ENCODE measurements at regions not wholly inside any gene's neighbourhood (a gene's known extent, or its start where the extent isn't known, plus 50 kb on each side); places are given as distances from the start of the nearest gene placed in this dataset.
"Not testable (repeated sequence)": the region's sequence is repeated elsewhere in the genome, so short reads cannot be mapped to it uniquely, and the experiment has no call there.

DNA sequence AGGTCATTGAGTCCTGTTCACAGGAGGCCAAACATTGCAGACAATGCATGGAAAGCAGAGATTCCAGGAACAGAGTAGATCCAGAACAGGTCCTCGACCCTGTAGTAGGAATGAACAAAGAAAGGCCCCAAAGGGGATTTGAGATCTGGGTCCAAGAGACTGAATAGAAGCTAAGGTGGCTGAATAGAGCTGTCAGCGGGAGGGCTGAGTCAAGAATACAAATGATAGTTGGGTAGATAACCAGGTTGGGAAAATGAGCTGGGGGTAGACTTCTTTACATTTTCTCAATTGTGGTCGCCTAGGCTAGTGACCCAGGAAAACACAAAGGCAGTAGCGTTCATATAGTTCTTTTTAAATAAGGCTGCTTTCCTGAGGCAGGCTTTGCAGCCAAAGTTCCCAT is 103.4 kb upstream of the ELMO1 start:
- DNase-seq (ENCODE audit: low read depth): no peak
- TF ChIP-seq, protein P1, sequence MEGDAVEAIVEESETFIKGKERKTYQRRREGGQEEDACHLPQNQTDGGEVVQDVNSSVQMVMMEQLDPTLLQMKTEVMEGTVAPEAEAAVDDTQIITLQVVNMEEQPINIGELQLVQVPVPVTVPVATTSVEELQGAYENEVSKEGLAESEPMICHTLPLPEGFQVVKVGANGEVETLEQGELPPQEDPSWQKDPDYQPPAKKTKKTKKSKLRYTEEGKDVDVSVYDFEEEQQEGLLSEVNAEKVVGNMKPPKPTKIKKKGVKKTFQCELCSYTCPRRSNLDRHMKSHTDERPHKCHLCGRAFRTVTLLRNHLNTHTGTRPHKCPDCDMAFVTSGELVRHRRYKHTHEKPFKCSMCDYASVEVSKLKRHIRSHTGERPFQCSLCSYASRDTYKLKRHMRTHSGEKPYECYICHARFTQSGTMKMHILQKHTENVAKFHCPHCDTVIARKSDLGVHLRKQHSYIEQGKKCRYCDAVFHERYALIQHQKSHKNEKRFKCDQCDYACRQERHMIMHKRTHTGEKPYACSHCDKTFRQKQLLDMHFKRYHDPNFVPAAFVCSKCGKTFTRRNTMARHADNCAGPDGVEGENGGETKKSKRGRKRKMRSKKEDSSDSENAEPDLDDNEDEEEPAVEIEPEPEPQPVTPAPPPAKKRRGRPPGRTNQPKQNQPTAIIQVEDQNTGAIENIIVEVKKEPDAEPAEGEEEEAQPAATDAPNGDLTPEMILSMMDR (conservative IDR thresholded peaks at IDR 0.05; ENCODE audit: low read depth, low read length): no peak

DNA sequence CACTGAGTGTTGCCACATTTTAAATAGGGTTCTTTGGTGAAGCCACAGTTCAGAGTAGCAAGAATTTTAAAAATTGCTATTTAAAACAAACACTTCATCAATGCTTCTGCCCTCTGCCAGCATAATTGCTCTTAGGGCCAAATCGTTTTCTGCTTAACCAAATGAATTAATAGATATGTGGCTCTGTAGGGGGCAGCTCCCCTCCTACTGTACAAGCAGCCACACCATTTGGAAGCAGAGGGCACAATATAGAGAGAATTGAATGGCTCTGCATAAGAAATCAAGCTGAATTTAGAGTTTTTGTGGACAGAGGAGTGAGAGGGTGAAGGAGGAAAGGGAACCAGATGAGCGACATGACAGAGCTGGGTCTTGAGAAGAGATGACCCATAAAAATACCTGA is 103.8 kb upstream of the ELMO1 start:
- DNase-seq (ENCODE audit: low read depth); H3K4me3 ChIP-seq (ENCODE audit: low read depth, low read length): not testable (repeated sequence)

More for the DNA sequence above, 103.4 kb upstream of the ELMO1 start:
- no peak overlapping the region for H3K4me3 ChIP-seq (ENCODE audit: low read depth, low read length)

DNA sequence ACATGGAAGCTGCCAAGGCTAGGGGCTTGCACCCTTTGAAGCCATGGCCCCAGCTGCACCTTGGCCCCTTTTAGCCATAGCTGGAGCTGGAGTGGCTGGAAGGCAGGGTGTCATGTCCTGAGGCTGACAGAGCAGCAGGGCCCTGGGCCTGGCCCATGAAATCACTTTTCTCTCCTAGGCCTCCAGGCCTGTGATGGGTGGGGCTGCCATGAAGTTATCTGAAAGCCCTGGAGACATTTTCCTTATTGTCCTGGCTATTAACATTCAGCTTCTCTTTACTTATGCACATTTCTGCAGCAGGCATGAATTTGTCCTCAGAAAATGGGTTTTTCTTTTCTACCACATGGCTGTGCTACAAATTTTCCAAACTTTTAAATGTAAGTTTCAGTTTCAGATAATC is 106.9 kb upstream of the ELMO1 start:
- DNase-seq (ENCODE audit: low read depth): no peak
- TF ChIP-seq, protein P1 (conservative IDR thresholded peaks at IDR 0.05; ENCODE audit: low read depth, low read length): no peak
- no peak overlapping the region for H3K4me3 ChIP-seq (ENCODE audit: low read depth, low read length)

DNA sequence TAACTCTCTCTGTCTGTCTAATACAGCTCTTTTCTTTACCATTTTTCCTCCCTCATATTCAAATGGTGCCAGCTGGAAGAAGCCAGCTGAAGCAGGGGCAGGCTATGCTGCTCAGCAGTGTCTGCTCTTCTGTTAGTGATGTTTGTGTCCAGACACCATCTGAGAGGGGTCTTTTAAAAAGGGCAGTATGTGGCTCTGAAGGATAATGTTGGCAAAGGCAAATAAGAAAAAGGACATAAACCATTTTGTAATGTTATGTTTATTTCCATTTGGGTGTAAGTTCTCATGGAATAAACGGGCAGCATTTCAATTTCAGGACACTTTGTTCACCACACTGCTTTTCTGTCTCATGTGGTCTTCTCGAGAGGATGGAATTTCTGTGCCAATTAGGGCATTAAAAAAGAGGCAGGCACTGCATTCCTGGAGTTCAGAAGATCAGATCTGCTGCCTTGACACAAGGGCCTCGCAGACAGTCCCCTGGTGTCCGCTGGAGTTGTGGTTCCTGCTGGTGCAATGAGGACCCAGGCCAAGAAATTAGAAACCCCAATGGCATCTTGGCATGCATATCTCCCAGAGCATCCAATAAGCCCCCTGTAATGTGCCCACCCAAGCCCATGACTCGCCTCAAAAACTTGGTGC is 109.0 kb upstream of the ELMO1 start:
- H3K4me3 ChIP-seq (ENCODE audit: low read depth, low read length): no peak overlapping the region
- DNase-seq (ENCODE audit: low read depth): no peak
- TF ChIP-seq, protein P1 (conservative IDR thresholded peaks at IDR 0.05; ENCODE audit: low read depth, low read length): no peak

DNA sequence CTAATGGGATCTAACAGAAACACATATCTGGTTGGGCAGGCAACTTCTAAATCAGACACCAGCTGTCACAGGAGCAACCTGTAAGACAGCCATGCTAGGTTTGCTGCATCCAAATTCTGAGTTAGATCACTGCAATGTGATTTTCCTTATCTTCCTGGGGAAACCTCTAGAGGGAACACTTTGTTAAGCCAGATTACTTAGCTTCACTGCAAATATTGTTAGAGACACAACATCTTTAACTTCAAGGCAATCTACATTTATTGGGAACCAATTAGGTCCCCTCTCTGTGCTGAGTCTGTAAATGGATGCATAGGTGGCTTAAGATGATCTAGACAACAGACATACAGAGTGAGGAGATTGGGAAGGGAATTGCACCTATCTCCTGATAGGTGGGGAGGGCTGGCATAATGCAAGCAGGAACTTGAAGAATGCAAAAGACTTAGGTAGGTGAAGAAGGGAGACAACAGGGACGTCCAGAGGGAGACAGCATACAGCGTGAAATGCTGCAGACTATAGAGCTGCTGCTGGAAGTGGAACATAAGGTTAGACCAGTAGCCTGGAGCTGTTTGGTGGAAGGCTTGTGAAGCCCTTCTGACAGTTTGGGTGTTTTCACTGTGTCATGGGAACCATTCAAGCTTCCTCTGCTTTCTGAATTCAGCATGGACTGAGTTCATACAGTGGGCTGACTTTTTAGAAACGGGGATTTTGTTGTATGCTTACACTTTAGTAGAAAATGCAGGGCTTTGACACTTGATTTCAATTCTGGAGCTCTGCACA is 109.8 kb upstream of the ELMO1 start:
- TF ChIP-seq, protein P1 (conservative IDR thresholded peaks at IDR 0.05; ENCODE audit: low read depth, low read length): no peak
- DNase-seq (ENCODE audit: low read depth): no peak
- no peak overlapping the region for H3K4me3 ChIP-seq (ENCODE audit: low read depth, low read length)

DNA sequence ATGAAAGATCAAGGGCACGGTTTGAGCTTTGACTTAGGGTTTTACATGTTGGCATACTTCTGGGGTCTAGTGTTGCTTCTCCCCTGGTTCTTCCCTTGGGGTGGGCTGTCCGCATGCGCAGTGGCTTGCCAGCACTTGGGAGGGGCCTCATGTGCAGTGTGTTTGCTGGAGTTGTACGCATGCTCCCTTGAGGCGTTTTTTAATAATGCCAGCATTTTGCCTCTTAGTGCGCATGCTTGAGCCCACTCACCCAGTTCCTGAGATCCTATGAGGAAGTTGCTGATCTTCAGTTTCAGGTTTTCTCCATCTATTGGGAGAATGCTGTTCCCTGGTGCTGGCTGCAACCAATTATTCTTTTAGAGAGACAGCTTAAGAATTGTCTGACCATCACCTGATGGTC is 113.4 kb upstream of the GPR141 start:
- TF ChIP-seq, protein P1 (conservative IDR thresholded peaks at IDR 0.05; ENCODE audit: low read depth, low read length): no peak
- no peak overlapping the region for H3K4me3 ChIP-seq (ENCODE audit: low read depth, low read length)
- DNase-seq (ENCODE audit: low read depth): no peak

DNA sequence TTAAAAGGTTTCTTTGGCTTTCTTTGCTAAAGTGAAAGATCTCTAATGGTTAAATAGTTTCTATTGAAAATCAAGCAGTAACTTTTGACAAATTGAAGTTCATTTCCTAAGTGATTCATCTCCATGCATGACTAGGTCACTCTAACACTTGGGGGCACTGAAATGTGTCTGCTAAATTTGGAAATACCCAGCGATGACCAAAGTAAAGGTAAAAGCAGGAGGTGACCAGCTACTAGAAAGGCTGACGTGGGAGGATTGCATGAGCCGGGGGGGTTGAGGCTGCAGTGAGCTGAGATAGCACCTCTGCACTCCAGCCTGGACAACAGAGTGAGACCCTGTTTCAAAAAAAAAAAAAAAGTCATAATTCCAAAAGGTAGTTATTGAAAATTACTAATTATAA is 111.8 kb upstream of the GPR141 start:
- DNase-seq (ENCODE audit: low read depth): peak; percentile 59
- TF ChIP-seq, protein P1 (conservative IDR thresholded peaks at IDR 0.05; ENCODE audit: low read depth, low read length): no peak
- no peak overlapping the region for H3K4me3 ChIP-seq (ENCODE audit: low read depth, low read length)
